GM23248 (cell line): ENCODE measurements at regions not wholly inside any gene's neighbourhood (a gene's known extent, or its start where the extent isn't known, plus 50 kb on each side); places are given as distances from the start of the nearest gene placed in this dataset.

Source experiments
- EZH2 ChIP-seq: fragments of 200-600 bp; sonication (generic); IDR thresholded peaks from 2 replicates; pipeline ENCODE4 v1.6.1; 2018; ENCODE audit warnings: antibody characterized with exemption, mild to moderate bottlenecking; ENCODE audit not compliant: insufficient read depth, poor library complexity, severe bottlenecking
- EZH2phosphoT487 ChIP-seq: fragments of 200-600 bp; sonication (generic); IDR thresholded peaks from 2 replicates; pipeline ENCODE4 v1.6.1; 2018; ENCODE audit warnings: antibody characterized with exemption, moderate library complexity, mild to moderate bottlenecking, low read depth; ENCODE audit not compliant: insufficient read depth

- TF ChIP-seq EZH2phosphoT487: no peak
- no peak for TF ChIP-seq EZH2
Observed at GRCh38 chr12:89135976-89136634, 216.2 kb downstream of the DUSP6 start.
